ENCODE measurements at regions not wholly inside any gene's neighbourhood (a gene's known extent, or its start where the extent isn't known, plus 50 kb on each side); places are given as distances from the start of the nearest gene placed in this dataset.

DNA sequence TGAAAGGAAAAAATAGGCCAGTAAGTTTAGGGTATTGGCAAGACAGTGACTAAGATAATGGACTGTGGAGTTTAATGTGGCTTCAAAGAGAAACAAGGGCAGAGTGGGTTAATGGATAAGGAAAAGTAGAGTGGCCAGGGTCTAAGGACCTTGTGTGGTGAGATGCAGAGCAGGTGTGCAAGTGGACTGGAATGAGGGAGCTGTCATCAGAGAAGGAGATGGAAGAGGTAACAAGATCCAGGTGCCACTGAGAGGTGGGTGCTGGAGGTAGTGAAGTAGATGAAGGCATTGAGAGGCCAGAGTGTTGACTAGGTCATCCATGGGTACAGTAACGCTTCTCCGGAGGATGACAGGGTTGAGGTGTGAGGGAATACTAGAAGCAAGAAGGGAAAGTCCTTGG is 136.1 kb downstream of the QRSL1 start:
- peaks cover 2% of the 10 kb centered on the region for H3K9me3 Mint-ChIP-seq
- no peaks in the 10 kb centered on the region for H3K4me1 Mint-ChIP-seq (ENCODE audit: low read depth)
- no peak overlapping the region for H3K27ac Mint-ChIP-seq
- H3K4me3 Mint-ChIP-seq, result no peak overlapping the region
- no peaks in the 10 kb centered on the region for H3K36me3 Mint-ChIP-seq (ENCODE audit: low read depth)
- intact Hi-C loops (cut with DNase I, micrococcal nuclease), result no loop called here
- ChIA-PET CTCF (no interaction called here), POLR2A (no interaction called here)
- Histone ChIP-seq H3K36me3 (ENCODE audit: insufficient read depth, low read length) (no peaks in the 10 kb centered on the region), H3K4me3 (ENCODE audit: low read length) (no peak overlapping the region), H3K4me1 (ENCODE audit: insufficient read depth, low read length) (no peaks in the 10 kb centered on the region), H3K27me3 (ENCODE audit: control insufficient read depth in 1 of 2, insufficient read depth in 2 of 2, low read length in 2 of 2) (peaks cover 0 to 2% of the 10 kb centered on the region in 2 experiments), H3K9me3 (ENCODE audit: control insufficient read depth in 1 of 2, insufficient read depth in 1 of 2, low read length in 2 of 2) (peaks cover 5% of the 10 kb centered on the region in 2 experiments), H3K27ac (ENCODE audit: low read depth in 1 of 2, low read length in 2 of 2) (no peak overlapping the region)
- no peaks in the 10 kb centered on the region for H3K27me3 Mint-ChIP-seq
- DNase-seq (no peak), ATAC-seq (ENCODE audit: poor library complexity) (no peak)
- TF ChIP-seq, protein P1, sequence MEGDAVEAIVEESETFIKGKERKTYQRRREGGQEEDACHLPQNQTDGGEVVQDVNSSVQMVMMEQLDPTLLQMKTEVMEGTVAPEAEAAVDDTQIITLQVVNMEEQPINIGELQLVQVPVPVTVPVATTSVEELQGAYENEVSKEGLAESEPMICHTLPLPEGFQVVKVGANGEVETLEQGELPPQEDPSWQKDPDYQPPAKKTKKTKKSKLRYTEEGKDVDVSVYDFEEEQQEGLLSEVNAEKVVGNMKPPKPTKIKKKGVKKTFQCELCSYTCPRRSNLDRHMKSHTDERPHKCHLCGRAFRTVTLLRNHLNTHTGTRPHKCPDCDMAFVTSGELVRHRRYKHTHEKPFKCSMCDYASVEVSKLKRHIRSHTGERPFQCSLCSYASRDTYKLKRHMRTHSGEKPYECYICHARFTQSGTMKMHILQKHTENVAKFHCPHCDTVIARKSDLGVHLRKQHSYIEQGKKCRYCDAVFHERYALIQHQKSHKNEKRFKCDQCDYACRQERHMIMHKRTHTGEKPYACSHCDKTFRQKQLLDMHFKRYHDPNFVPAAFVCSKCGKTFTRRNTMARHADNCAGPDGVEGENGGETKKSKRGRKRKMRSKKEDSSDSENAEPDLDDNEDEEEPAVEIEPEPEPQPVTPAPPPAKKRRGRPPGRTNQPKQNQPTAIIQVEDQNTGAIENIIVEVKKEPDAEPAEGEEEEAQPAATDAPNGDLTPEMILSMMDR (IDR thresholded peaks at IDR 0.05), result no peak

- POLR2A ChIA-PET, result no interaction called here
- H3K36me3 Mint-ChIP-seq (ENCODE audit: low read depth), result no peaks in the 10 kb centered on the region
Measured at GRCh38 chr6:106764353-106764980, 135.1 kb downstream of the QRSL1 start.

DNA sequence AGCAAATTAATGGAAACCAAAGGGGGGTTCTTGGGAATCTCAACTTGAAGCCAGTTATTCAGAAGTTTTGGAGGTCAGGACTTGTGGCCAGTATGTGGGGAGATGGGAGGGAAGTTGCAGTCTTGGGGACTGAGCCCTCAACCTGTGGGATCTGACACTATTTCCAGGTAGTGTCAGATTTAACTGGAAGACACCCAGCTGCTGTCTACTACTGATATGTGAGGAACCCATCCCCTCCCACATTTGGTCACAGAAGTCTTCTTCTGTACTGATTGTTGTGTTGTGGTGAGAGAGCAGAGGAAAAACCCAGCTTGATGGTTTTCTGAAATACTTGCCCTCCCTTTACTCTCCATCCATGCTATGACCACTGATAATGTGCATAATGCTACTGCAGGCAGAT is 134.0 kb downstream of the QRSL1 start:
- DNase-seq, result no peak
- H3K4me1 Mint-ChIP-seq (ENCODE audit: low read depth), result no peaks in the 10 kb centered on the region

More at GRCh38 chr6:106764353-106764980, 135.1 kb downstream of the QRSL1 start:
- Mint-ChIP-seq H3K9me3 (peaks cover 4% of the 10 kb centered on the region), H3K4me1 (ENCODE audit: low read depth) (no peaks in the 10 kb centered on the region), H3K4me3 (no peak overlapping the region), H3K27me3 (peaks cover 7% of the 10 kb centered on the region), H3K27ac (no peak overlapping the region)
- peaks cover 0 to 1% of the 10 kb centered on the region in 2 experiments for H3K9me3 ChIP-seq (ENCODE audit: control insufficient read depth in 1 of 2, insufficient read depth in 1 of 2, low read length in 2 of 2)
- H3K36me3 ChIP-seq (ENCODE audit: insufficient read depth, low read length), result no peaks in the 10 kb centered on the region
- no peaks in the 10 kb centered on the region for H3K4me1 ChIP-seq (ENCODE audit: insufficient read depth, low read length)
- no peak overlapping the region for H3K27ac ChIP-seq (ENCODE audit: low read depth in 1 of 2, low read length in 2 of 2)
- DNase-seq, result no peak
- peaks cover 0 to 2% of the 10 kb centered on the region in 2 experiments for H3K27me3 ChIP-seq (ENCODE audit: control insufficient read depth in 1 of 2, insufficient read depth in 2 of 2, low read length in 2 of 2)
- TF ChIP-seq, protein P1 (IDR thresholded peaks at IDR 0.05), result no peak
- CTCF ChIA-PET, result no interaction called here
- H3K4me3 ChIP-seq (ENCODE audit: low read length), result no peak overlapping the region
- ATAC-seq (ENCODE audit: poor library complexity), result no peak
- intact Hi-C loops (cut with DNase I, micrococcal nuclease), result no loop called here

More for the DNA sequence above, 134.0 kb downstream of the QRSL1 start:
- ATAC-seq (ENCODE audit: poor library complexity), result no peak
- no peak overlapping the region for H3K4me3 Mint-ChIP-seq
- H3K27ac Mint-ChIP-seq, result no peak overlapping the region
- TF ChIP-seq, protein P1 (IDR thresholded peaks at IDR 0.05), result no peak
- Histone ChIP-seq H3K36me3 (ENCODE audit: insufficient read depth, low read length) (no peaks in the 10 kb centered on the region), H3K27ac (ENCODE audit: low read depth in 1 of 2, low read length in 2 of 2) (no peak overlapping the region), H3K4me1 (ENCODE audit: insufficient read depth, low read length) (no peaks in the 10 kb centered on the region), H3K4me3 (ENCODE audit: low read length) (no peak overlapping the region), H3K27me3 (ENCODE audit: control insufficient read depth in 1 of 2, insufficient read depth in 2 of 2, low read length in 2 of 2) (no peaks in the 10 kb centered on the region), H3K9me3 (ENCODE audit: control insufficient read depth in 1 of 2, insufficient read depth in 1 of 2, low read length in 2 of 2) (peaks cover 0 to 7% of the 10 kb centered on the region in 2 experiments)
- ChIA-PET CTCF (no interaction called here), POLR2A (no interaction called here)
- intact Hi-C loops (cut with DNase I, micrococcal nuclease), result no loop called here
- no peaks in the 10 kb centered on the region for H3K36me3 Mint-ChIP-seq (ENCODE audit: low read depth)
- peaks cover 7% of the 10 kb centered on the region for H3K27me3 Mint-ChIP-seq
- H3K9me3 Mint-ChIP-seq, result peaks cover 2% of the 10 kb centered on the region
